HepG2 (cell line): ENCODE measurements at regions not wholly inside any gene's neighbourhood (a gene's known extent, or its start where the extent isn't known, plus 50 kb on each side); places are given as distances from the start of the nearest gene placed in this dataset.

ENCODE experiments used
- ATAC-seq: fragments of 200-7000 bp; cut with Tn5 transposase; 3 replicates; pipeline ENCODE4 v1.9.1; 2020; ENCODE audit warnings: mild to moderate bottlenecking, moderate library complexity
- BruUV-seq: library from RNA; stranded (reverse); fragments of 400-500 nt; replicated peaks from 2 replicates; lab custom pipeline; 2021; lab: Mats Ljungman, UMichigan
- CTCF ChIA-PET: fragments of 300-600 bp; formaldehyde crosslinking; extraction: SDS; loops from one replicate; lab custom pipeline; 2021; ENCODE audit warnings: low total read pairs, inconsistent platforms, low intra/inter-chr PET ratio; lab: Yijun Ruan, JAX
- POLR2A ChIA-PET: fragments of 350-600 bp; sonication (Branson Sonifier 250); formaldehyde crosslinking; loops from one replicate; lab custom pipeline; 2020; ENCODE audit warnings: antibody characterized with exemption, inconsistent platforms; lab: Yijun Ruan, JAX
- DNase-seq: peaks from one replicate; pipeline ENCODE4 v3.0.0-alpha.2; 2015; ENCODE audit warnings: low spot score
- FAIRE-seq: peaks from 3 replicates; lab custom pipeline; 2011; peaks lifted over from hg19 to GRCh38; lab: Jason Lieb, UNC
- H2AFZ ChIP-seq: one replicate; pipeline ENCODE4 v1.6.1; 2011; ENCODE audit warnings: low read length, inconsistent platforms
- H3K27ac ChIP-seq: fragments of 300-600 bp; 3 replicates; pipeline ENCODE4 v1.8.0; 2011; ENCODE audit warnings: mixed run types, mild to moderate bottlenecking, mixed read lengths, low read length, inconsistent platforms; ENCODE audit not compliant: insufficient read depth; ENCODE audit errors: extremely low read length
- H3K27me3 ChIP-seq, 2 experiments: fragments of 200-600 bp in 1 of 2; 2 replicates in 1 of 2; 3 replicates in 1 of 2; pipeline versions ENCODE4 v1.6.0 to v1.8.0; 2011; ENCODE audit warnings: low read length in 2 of 2, mild to moderate bottlenecking in 2 of 2, moderate library complexity in 2 of 2, inconsistent platforms in 1 of 2; ENCODE audit not compliant: insufficient read depth in 2 of 2, control insufficient read depth in 1 of 2
- H3K36me3 ChIP-seq, 2 experiments: fragments of 200-600 bp in 1 of 2; replicated peaks in 1 of 2; 2 replicates in 1 of 2; 3 replicates in 1 of 2; pipeline versions ENCODE4 v1.5.1 to v1.8.0; 2011; ENCODE audit warnings: low read length in 2 of 2, inconsistent platforms in 1 of 2; ENCODE audit not compliant: insufficient read depth in 2 of 2, control insufficient read depth in 1 of 2
- H3K4me1 ChIP-seq: 2 replicates; pipeline ENCODE4 v1.5.1; 2012; ENCODE audit warnings: low read length, inconsistent platforms; ENCODE audit not compliant: insufficient read depth
- H3K4me2 ChIP-seq: 2 replicates; pipeline ENCODE4 v1.6.0; 2011; ENCODE audit warnings: low read depth, low read length, inconsistent platforms
- H3K4me3 ChIP-seq, 3 experiments: fragments of 200-600 bp in 1 of 3; sonication (generic), shearing (Covaris generic) in 1 of 3; replicated peaks in 1 of 3; 2 replicates each; pipeline ENCODE4 v1.5.1; 2011 to 2016; ENCODE audit warnings: low read length in 3 of 3, inconsistent platforms in 2 of 3, low read depth in 2 of 3, mild to moderate bottlenecking in 2 of 3, control low read depth in 1 of 3, mixed read lengths in 1 of 3; ENCODE audit not compliant: insufficient read depth in 1 of 3
- H3K79me2 ChIP-seq: one replicate; pipeline ENCODE4 v1.6.1; 2011; ENCODE audit warnings: low read length, inconsistent platforms; ENCODE audit not compliant: insufficient read depth
- H3K9ac ChIP-seq: 2 replicates; pipeline ENCODE4 v1.6.0; 2011; ENCODE audit warnings: mild to moderate bottlenecking, low read depth, low read length, inconsistent platforms; ENCODE audit not compliant: insufficient read depth
- H3K9me3 ChIP-seq: 2 replicates; pipeline ENCODE4 v1.5.1; 2012; ENCODE audit warnings: mild to moderate bottlenecking, low read length
- H4K20me1 ChIP-seq: 2 replicates; pipeline ENCODE4 v1.6.0; 2011; ENCODE audit warnings: inconsistent platforms, mild to moderate bottlenecking, low read length, moderate library complexity; ENCODE audit not compliant: insufficient read depth
- HHEX ChIP-seq: IDR thresholded peaks from 2 replicates; pipeline ENCODE4 v1.6.1; 2016; ENCODE audit warnings: control low read depth
- HNRNPK ChIP-seq: fragments of 200-400 bp; formaldehyde crosslinking; IDR thresholded peaks from 2 replicates; pipeline ENCODE4 v1.6.1; 2018; ENCODE audit warnings: low read length, low read depth, moderate library complexity, mild to moderate bottlenecking; ENCODE audit not compliant: poor library complexity, severe bottlenecking
- PLRG1 ChIP-seq: fragments of 450-650 bp; conservative IDR thresholded peaks from 2 replicates; pipeline ENCODE4 v1.6.1; 2016
- WGBS: methylation state at CpG from one replicate; pipeline ENCODE4 v1.1.6; 2017; ENCODE audit warnings: low lambda C conversion rate; 5-methylcytosine and 5-hydroxymethylcytosine counted together
- in situ Hi-C: cut with HindIII; loops from 2 replicates; pipeline ENCODE4 v1.10.0; 2017; ENCODE audit warnings: low pct_unique_long_range_greater_than_20kb; ENCODE audit not compliant: extremely low pct_ligation_motif_present
- intact Hi-C: fragments of 100-400 bp; cut with micrococcal nuclease; formaldehyde crosslinking; loops from one replicate; pipeline ENCODE4 v1.10.0; 2022; ENCODE audit not compliant: unreplicated experiment
- TF ChIP-seq, protein P1 (sequence below): IDR thresholded peaks from 2 replicates; pipeline ENCODE4 v1.6.1; 2016; ENCODE audit warnings: missing compliant biosample characterization, missing genetic modification reagents, borderline replicate concordance
- TF ChIP-seq, protein P2 (sequence below): sonication (generic); formaldehyde crosslinking; IDR thresholded peaks from 2 replicates; pipeline ENCODE4 v1.4.0; 2020; ENCODE audit warnings: missing genetic modification reagents, borderline replicate concordance
- TF ChIP-seq, protein P3 (sequence below): sonication (generic); formaldehyde crosslinking; conservative IDR thresholded peaks from 2 replicates; pipeline ENCODE4 v1.8.0; 2022; ENCODE audit warnings: low read depth, missing genetic modification reagents
- TF ChIP-seq, protein P4 (sequence below): sonication (generic); formaldehyde crosslinking; IDR thresholded peaks from 2 replicates; pipeline ENCODE4 v1.4.0; 2020; ENCODE audit warnings: missing genetic modification reagents
- TF ChIP-seq, protein P5 (sequence below): IDR thresholded peaks from 2 replicates; pipeline ENCODE4 v1.6.1; 2016; ENCODE audit warnings: low read depth, missing genetic modification reagents, missing compliant biosample characterization

DNA sequence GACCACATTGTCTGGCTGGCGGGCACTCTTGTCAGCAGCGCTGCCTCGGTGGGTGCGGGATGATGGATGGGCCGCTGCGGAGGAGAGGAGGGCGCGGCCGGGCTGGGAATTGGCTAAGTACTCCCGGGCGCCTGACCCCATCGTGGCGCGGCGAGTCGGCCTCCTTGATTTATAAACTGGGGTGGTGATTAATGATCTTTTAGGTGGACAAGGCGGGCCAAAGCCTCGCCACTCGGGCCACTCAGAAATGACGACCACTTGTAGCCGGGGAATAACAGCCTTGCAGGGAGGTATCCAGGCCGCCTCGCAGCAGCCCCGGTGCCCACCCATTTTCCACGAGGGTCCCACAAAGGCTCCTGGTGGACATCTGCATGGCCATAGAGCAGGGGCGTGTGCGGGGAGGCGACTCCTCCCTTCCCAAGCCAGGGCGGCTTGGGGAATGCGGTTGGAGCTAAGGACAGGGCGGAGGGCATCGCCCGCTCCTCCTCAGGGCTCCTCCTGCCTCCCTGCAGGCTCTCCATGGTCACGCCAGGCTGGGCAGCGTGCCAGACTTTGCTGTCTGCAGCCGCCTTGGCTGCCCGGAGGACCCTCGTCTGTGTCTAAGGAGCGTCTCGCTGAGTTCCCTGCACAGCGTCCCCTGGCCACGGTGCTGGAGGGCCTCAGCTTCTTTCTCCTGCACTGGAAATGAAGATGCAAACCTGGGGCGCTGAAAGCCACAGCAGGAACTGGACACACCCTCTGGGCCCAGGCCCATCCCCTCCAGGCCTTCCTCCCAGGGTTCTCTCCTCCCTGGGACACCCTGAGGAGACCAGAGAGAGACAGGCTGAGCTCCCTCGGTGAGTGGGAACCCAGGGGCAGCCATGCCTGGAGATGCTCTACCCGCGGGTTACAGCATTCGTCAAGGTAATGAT, 287.4 kb upstream of the IRX4 start:
- Histone ChIP-seq H3K4me1 (no peaks in the 10 kb centered on the region), H3K4me3 (no peak overlapping the region), H3K36me3 (no peaks in the 10 kb centered on the region), H3K27ac (no peak overlapping the region), H3K79me2 (no peaks in the 10 kb centered on the region), H3K9ac (no peak overlapping the region), H2AFZ (no peak overlapping the region), H4K20me1 (no peaks in the 10 kb centered on the region), H3K27me3 (peaks cover 2 to 43% of the 10 kb centered on the region in 2 experiments), H3K4me2 (no peak overlapping the region), H3K9me3 (no peaks in the 10 kb centered on the region)
- POLR2A ChIA-PET: no interaction called here
- FAIRE-seq (no peak), ATAC-seq (no peak), DNase-seq (no peak)
- CTCF ChIA-PET: no interaction called here
- intact Hi-C loops (no loop called here), in situ Hi-C loops (no loop called here)
- 51% methylated on average over 12 of the region's 47 CpGs for WGBS
- BruUV-seq: no TSS peak
- TF ChIP-seq, protein P1, sequence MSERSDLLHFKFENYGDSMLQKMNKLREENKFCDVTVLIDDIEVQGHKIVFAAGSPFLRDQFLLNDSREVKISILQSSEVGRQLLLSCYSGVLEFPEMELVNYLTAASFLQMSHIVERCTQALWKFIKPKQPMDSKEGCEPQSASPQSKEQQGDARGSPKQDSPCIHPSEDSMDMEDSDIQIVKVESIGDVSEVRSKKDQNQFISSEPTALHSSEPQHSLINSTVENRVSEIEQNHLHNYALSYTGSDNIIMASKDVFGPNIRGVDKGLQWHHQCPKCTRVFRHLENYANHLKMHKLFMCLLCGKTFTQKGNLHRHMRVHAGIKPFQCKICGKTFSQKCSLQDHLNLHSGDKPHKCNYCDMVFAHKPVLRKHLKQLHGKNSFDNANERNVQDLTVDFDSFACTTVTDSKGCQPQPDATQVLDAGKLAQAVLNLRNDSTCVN (CRISPR knock-in tag): no peak
- TF ChIP-seq, protein P2, sequence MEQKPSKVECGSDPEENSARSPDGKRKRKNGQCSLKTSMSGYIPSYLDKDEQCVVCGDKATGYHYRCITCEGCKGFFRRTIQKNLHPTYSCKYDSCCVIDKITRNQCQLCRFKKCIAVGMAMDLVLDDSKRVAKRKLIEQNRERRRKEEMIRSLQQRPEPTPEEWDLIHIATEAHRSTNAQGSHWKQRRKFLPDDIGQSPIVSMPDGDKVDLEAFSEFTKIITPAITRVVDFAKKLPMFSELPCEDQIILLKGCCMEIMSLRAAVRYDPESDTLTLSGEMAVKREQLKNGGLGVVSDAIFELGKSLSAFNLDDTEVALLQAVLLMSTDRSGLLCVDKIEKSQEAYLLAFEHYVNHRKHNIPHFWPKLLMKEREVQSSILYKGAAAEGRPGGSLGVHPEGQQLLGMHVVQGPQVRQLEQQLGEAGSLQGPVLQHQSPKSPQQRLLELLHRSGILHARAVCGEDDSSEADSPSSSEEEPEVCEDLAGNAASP (CRISPR knock-in tag): no peak
- TF ChIP-seq HNRNPK (no peak), HHEX (CRISPR knock-in tag) (no peak), PLRG1 (no peak)
- TF ChIP-seq, protein P3, sequence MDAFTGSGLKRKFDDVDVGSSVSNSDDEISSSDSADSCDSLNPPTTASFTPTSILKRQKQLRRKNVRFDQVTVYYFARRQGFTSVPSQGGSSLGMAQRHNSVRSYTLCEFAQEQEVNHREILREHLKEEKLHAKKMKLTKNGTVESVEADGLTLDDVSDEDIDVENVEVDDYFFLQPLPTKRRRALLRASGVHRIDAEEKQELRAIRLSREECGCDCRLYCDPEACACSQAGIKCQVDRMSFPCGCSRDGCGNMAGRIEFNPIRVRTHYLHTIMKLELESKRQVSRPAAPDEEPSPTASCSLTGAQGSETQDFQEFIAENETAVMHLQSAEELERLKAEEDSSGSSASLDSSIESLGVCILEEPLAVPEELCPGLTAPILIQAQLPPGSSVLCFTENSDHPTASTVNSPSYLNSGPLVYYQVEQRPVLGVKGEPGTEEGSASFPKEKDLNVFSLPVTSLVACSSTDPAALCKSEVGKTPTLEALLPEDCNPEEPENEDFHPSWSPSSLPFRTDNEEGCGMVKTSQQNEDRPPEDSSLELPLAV (CRISPR knock-in tag): no peak
- TF ChIP-seq, protein P4, sequence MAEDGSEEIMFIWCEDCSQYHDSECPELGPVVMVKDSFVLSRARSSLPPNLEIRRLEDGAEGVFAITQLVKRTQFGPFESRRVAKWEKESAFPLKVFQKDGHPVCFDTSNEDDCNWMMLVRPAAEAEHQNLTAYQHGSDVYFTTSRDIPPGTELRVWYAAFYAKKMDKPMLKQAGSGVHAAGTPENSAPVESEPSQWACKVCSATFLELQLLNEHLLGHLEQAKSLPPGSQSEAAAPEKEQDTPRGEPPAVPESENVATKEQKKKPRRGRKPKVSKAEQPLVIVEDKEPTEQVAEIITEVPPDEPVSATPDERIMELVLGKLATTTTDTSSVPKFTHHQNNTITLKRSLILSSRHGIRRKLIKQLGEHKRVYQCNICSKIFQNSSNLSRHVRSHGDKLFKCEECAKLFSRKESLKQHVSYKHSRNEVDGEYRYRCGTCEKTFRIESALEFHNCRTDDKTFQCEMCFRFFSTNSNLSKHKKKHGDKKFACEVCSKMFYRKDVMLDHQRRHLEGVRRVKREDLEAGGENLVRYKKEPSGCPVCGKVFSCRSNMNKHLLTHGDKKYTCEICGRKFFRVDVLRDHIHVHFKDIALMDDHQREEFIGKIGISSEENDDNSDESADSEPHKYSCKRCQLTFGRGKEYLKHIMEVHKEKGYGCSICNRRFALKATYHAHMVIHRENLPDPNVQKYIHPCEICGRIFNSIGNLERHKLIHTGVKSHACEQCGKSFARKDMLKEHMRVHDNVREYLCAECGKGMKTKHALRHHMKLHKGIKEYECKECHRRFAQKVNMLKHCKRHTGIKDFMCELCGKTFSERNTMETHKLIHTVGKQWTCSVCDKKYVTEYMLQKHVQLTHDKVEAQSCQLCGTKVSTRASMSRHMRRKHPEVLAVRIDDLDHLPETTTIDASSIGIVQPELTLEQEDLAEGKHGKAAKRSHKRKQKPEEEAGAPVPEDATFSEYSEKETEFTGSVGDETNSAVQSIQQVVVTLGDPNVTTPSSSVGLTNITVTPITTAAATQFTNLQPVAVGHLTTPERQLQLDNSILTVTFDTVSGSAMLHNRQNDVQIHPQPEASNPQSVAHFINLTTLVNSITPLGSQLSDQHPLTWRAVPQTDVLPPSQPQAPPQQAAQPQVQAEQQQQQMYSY (CRISPR knock-in tag): no peak
- TF ChIP-seq, protein P5, sequence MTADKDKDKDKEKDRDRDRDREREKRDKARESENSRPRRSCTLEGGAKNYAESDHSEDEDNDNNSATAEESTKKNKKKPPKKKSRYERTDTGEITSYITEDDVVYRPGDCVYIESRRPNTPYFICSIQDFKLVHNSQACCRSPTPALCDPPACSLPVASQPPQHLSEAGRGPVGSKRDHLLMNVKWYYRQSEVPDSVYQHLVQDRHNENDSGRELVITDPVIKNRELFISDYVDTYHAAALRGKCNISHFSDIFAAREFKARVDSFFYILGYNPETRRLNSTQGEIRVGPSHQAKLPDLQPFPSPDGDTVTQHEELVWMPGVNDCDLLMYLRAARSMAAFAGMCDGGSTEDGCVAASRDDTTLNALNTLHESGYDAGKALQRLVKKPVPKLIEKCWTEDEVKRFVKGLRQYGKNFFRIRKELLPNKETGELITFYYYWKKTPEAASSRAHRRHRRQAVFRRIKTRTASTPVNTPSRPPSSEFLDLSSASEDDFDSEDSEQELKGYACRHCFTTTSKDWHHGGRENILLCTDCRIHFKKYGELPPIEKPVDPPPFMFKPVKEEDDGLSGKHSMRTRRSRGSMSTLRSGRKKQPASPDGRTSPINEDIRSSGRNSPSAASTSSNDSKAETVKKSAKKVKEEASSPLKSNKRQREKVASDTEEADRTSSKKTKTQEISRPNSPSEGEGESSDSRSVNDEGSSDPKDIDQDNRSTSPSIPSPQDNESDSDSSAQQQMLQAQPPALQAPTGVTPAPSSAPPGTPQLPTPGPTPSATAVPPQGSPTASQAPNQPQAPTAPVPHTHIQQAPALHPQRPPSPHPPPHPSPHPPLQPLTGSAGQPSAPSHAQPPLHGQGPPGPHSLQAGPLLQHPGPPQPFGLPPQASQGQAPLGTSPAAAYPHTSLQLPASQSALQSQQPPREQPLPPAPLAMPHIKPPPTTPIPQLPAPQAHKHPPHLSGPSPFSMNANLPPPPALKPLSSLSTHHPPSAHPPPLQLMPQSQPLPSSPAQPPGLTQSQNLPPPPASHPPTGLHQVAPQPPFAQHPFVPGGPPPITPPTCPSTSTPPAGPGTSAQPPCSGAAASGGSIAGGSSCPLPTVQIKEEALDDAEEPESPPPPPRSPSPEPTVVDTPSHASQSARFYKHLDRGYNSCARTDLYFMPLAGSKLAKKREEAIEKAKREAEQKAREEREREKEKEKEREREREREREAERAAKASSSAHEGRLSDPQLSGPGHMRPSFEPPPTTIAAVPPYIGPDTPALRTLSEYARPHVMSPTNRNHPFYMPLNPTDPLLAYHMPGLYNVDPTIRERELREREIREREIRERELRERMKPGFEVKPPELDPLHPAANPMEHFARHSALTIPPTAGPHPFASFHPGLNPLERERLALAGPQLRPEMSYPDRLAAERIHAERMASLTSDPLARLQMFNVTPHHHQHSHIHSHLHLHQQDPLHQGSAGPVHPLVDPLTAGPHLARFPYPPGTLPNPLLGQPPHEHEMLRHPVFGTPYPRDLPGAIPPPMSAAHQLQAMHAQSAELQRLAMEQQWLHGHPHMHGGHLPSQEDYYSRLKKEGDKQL: no peak
